NCI-H446 treated with DMSO at 0.1 percent for 48 hours (cell line): ENCODE measurements at regions not wholly inside any gene's neighbourhood (a gene's known extent, or its start where the extent isn't known, plus 50 kb on each side); places are given as distances from the start of the nearest gene placed in this dataset.

ENCODE experiments used
- DNase-seq: peaks from one replicate; lab custom pipeline; 2025; lab: John Stamatoyannopoulos, UW

DNA sequence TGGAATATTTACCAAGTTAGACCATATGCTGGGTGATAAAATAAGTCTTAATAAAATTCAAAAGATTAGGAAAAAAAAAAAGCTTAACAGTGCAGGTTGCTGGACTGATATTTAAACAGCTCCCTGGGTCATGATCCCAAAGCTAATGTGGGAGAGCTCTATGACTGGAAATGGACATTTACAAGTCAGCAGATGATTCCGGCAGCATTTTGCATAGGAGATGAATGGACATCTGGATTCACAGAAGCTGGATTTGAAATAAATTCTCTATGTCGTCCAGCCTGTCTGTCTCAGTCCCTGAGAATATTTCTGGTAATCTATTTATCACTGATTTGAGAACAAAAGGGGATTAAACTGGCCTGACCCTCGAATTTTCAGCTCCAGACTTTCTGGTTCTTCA is 52.3 kb upstream of the KLHL25 start:
- no peak for DNase-seq

DNA sequence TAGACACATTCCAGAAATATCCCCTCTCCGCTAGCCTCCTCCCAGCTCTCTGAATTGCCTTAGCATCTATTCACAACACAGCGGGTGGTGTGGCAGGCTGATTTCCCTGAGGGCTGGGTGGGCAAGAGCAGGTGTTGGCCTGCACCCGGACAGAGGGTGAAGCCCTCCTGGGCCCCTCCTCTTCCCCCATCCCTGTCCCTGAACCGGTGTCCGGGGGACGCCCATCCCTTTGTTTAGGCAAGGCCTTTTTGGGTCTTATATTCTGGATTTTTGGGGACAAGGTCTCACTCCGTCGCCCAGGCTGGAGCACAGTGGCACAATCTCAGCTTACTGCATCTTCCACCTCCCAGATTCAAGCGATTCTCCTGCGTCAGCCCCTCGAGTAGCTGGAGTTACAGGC is 55.2 kb upstream of the KLHL25 start:
- DNase-seq = no peak

DNA sequence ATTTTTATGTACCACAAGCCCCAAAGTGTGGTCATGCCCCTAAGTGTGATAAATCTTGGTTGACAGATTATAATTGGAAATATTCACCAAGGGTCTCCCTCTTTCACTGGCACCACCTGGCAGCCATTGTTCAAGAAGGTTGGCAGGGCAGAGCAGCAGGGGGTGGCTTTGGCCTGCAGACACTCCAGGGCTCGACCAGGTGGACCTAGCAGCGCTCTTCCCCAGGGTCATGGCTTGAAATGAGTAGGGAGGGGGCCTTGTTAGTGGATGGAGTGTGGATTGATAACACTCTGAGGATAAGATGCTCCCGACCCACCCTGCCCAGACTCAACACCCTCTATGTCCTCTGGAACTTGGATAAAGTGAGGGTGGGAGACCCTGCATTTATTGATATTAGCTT is 58.2 kb upstream of the KLHL25 start:
- no peak for DNase-seq

GRCh38 chr15:85854345-85855097 is 59.8 kb upstream of the KLHL25 start:
- no peak for DNase-seq

DNA sequence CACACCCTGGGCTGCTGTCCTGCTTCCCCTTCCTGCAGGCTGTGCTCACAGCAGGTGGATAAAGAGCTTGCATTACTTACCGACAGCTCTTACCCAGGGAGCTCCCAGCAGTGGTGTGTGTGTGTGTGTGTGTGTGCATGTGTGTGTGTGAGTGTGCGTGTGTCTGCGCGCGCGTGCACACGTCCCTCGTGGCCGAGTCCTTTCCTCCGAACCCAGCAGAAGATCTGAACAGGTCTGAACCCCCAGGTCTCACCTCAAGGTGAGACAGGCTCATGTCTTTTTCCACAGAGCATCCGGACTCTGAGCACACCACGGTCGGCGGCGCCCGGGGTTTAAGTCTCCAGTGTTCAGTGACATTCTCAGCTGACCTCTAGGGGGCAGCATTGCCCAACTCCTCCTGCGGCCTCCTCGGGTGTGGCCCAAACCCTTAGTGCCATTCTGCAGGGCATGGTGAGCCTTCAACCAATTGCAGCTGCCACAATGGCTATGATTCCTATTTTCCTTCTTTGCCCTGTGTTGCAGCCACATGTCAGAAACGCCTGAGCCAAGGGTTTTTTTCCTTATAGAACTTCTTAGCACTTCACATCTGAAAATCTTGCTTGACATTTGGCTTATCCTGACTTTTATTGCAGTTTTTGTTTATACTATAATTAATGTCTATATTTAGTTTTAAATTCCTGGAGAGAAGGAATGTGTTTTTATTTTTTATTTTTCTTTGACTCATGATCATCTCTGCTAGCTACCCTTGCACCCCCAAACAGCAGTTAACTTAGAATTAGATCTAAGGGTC is 64.1 kb upstream of the KLHL25 start:
- peak; percentile 31 for DNase-seq

GRCh38 chr15:85859671-85860070 is 64.9 kb upstream of the KLHL25 start:
- no peak for DNase-seq

DNA sequence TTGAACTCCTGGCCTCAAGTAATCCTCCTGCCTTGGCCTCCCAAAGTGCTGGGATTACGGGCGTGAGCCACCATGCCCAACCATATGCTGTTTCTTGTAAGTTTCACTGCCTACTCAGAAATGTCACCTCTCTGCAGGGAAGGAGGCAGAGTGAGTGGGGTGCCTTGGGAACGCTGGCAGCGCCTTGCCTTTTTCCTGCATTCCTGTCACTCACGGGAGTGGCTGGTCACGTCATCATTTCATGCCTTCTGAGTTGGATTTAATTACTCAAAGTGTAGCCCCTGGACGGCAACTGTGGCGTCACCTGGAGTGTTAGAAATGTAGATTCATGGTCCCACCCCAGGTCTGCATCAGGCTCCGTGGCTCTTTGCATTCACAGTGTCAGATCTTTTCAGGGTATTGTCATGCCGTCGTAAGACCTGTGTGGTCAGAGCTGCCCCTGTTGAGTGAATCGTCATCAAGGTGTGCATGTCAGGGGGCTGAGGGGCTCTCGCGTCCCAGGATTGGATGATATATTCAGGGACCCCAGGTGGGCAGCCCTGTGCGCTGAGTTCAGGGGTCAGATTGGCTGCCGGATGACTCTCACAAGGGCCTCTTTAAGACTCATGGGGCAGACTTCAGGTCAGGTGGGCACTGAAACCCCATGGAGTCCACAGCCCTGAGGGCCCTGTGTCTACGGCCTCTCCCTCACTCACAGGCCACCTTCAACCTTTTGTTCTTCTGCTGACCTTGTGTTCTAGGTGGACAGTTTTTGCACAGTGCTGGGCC is 65.9 kb upstream of the KLHL25 start:
- no peak for DNase-seq

DNA sequence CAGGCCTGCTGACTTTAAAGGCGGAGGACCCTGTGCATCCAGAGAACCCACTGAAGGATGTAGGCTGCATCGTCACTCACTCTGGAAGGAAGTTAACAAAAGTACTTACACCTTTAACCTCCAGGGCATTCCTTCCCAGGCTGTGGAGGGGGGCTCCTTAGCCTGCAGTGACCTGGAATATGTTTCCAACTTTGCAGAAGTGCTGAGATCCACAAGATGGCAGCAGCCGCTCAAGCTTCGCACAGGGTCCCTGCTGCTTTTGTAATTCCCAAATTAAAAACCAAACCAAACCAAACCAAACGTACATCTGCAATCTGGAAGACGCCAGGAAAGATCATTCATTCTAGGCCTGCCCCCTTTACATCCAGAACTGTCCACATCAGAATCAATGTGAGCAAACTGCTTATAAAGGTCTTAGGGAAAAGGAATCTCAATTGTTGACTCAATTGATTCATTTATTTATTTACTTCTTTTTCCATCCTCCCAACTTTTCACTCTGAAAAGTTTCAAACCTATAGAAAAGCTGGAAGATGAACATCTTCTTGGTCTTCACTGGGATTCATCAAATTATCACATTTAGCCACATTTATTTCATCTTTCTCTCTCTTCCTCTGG is 70.5 kb upstream of the KLHL25 start:
- peak; percentile 54 for DNase-seq

DNA sequence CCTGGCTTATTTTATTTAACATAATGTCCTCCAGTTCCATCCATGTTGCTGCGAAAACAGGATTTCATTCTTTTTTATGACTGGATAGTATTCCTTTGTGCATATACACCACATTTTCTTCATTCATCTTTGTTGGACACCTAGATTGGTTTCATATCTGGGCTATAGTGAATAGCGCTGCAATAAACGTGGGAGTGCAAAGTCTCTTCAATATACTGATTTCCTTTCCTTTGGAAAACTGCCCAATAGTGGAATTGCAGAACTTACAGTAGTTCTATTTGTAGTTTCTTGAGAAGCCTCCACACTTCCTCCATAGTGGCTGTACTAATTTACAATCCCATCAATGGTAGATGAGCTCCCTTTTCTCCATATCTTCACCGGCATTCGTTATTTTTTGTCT is 72.5 kb upstream of the KLHL25 start:
- no peak for DNase-seq

DNA sequence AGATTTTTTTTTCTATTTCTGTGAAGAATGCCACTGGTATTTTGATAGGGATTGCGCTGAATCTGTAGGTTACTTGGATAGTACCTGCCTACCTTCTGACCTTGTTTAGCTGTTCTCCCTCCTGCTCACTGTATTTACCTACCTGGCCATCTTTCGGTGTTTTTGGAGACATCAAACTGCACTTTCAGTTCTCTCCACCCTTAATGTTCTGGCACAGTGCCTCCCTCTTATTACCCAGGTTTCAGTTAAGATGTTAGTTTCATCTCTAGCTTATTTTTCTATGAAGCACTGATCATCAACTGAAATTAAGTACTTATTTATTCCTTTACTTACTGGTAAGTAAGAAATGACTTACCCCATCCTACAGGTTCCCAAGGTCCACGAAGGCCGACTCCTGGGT is 74.4 kb upstream of the KLHL25 start:
- no peak for DNase-seq

GRCh38 chr15:85870216-85871014 is 75.7 kb upstream of the KLHL25 start:
- DNase-seq = no peak

DNA sequence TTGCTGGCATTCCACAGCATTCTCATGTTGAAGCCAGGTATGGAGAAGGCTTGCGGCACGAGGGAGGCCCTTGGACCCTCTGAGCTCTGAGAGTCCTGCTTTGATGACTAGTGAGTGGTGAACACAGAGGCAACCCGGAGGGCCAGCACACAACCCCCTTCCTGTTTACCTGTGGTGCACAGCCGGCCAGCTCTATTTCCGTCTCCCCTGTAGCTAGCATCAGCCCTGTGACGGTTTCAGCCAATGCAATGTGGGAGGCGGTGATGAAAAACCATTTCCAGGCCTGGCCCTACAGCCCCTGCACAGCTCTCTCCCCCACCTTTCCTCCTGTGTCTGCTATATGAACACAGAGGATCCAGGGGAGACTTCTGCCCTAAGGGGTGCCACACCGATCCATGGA is 76.8 kb upstream of the KLHL25 start:
- DNase-seq = no peak

GRCh38 chr15:85872125-85872524 is 77.4 kb upstream of the KLHL25 start:
- DNase-seq = no peak

GRCh38 chr15:85874236-85874635 is 79.5 kb upstream of the KLHL25 start:
- DNase-seq = no peak

DNA sequence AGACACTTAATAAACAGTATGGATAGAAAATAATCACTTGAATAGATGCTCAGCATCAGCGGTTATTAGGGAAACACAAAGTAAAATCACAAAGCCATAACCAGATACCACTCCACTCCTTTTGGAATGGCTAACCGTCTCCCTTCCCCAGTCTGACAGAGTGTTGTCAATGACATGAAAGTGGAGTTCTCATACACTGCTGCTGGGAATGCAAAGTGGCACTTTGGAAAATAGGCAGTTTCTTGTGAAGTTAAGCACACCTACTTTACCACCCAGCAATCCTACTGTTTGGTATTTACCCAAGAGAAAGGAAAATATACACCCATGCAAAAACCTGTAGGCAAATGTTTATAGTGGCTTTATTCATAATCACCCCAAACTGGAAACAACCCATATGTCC is 81.0 kb upstream of the KLHL25 start:
- DNase-seq = no peak

- no peak for DNase-seq
Measured at GRCh38 chr15:85878828-85879225, 84.1 kb upstream of the KLHL25 start.

GRCh38 chr15:85879334-85880163 is 84.8 kb upstream of the KLHL25 start:
- peak; percentile 17 for DNase-seq

- DNase-seq = no peak
Measured at GRCh38 chr15:85880501-85881190, 85.9 kb upstream of the KLHL25 start.

- peak; percentile 99 for DNase-seq
Measured at GRCh38 chr15:85886309-85886811, 91.6 kb upstream of the KLHL25 start.
